ENCODE measurements at regions not wholly inside any gene's neighbourhood (a gene's known extent, or its start where the extent isn't known, plus 50 kb on each side); places are given as distances from the start of the nearest gene placed in this dataset.

DNA sequence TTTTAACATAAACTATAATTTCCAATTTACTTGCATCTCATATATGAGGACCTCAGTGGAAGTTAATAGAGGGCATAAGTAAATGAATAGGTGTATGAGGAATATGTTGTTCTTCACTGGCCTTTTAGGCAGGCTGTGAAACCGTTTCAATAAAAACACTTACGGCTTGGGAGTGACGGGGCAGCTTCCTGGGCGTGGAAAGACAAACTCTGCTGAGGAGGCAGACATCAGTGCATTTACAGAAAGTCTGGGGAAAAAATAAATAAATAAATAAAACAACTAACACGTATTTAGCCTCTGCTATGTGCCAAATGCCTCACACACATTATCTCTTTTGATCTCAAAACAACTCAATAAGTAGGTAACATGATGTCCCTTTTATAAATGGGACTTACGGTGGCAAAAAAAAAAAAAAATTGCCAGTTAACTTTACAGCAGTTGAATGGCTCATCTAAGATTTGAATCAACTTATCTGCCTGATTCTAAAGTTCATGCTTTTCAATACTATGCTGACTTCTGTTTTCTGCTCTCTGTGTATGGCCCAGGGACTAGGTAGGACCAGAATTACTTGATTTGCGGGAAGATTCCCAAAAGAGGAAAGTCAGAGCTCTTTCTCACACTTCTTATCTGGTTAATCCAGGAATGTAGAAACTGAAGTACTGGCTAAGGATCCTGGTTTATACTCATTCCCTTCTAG is 77.5 kb upstream of the LRATD1 start:
- peaks cover 10% of the 10 kb centered on the region for H3K4me1 ChIP-seq
- no peaks in the 10 kb centered on the region for H3K9me3 ChIP-seq
- H3K27ac ChIP-seq = no peak overlapping the region
- H3K36me3 ChIP-seq = no peaks in the 10 kb centered on the region
- no peak for DNase-seq (ENCODE audit: extremely low spot score in 2 of 2)
- TF ChIP-seq POLR2A (IDR thresholded peaks at IDR 0.05) = no peak
- no peak for TF ChIP-seq POLR2AphosphoS5 (IDR thresholded peaks at IDR 0.05; ENCODE audit: insufficient read depth in 1 of 2, low read depth in 1 of 2)
- TF ChIP-seq, protein P1, sequence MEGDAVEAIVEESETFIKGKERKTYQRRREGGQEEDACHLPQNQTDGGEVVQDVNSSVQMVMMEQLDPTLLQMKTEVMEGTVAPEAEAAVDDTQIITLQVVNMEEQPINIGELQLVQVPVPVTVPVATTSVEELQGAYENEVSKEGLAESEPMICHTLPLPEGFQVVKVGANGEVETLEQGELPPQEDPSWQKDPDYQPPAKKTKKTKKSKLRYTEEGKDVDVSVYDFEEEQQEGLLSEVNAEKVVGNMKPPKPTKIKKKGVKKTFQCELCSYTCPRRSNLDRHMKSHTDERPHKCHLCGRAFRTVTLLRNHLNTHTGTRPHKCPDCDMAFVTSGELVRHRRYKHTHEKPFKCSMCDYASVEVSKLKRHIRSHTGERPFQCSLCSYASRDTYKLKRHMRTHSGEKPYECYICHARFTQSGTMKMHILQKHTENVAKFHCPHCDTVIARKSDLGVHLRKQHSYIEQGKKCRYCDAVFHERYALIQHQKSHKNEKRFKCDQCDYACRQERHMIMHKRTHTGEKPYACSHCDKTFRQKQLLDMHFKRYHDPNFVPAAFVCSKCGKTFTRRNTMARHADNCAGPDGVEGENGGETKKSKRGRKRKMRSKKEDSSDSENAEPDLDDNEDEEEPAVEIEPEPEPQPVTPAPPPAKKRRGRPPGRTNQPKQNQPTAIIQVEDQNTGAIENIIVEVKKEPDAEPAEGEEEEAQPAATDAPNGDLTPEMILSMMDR (IDR thresholded peaks at IDR 0.05) = no peak
- no peak overlapping the region for H3K4me3 ChIP-seq
- intact Hi-C loops (cut with DNase I) = no loop called here
- no peaks in the 10 kb centered on the region for H3K27me3 ChIP-seq

DNA sequence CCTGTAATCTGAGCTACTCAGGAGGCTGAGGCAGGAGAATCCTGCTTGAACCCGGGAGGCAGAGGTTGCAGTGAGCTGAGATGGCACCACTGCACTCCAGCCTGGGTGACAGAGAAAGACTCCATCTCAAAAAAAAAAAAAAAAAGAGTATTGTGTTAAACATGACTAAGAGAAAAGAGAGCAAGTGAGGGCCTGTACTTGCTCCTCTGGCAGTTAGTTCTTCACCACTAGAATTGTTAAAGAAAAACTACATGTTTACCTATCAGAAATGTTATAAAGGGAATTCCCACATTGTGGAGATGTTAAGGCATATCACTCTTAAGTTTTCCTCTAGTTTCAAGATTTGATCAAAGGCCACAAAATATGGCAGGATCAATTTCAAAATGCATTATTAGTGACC is 75.4 kb upstream of the LRATD1 start:
- no peak for DNase-seq (ENCODE audit: extremely low spot score in 2 of 2)
- no peaks in the 10 kb centered on the region for H3K9me3 ChIP-seq
- H3K4me1 ChIP-seq = peaks cover 10% of the 10 kb centered on the region
- H3K36me3 ChIP-seq = no peaks in the 10 kb centered on the region
- intact Hi-C loops (cut with DNase I) = no loop called here
- no peak overlapping the region for H3K27ac ChIP-seq
- TF ChIP-seq, protein P1 (IDR thresholded peaks at IDR 0.05) = no peak
- TF ChIP-seq POLR2AphosphoS5 (IDR thresholded peaks at IDR 0.05; ENCODE audit: insufficient read depth in 1 of 2, low read depth in 1 of 2) (peak in 1 of 2 donors; percentile 16), POLR2A (IDR thresholded peaks at IDR 0.05) (no peak)
- no peaks in the 10 kb centered on the region for H3K27me3 ChIP-seq
- no peak overlapping the region for H3K4me3 ChIP-seq

- intact Hi-C loops (cut with DNase I) = no loop called here
- H3K27me3 ChIP-seq = no peaks in the 10 kb centered on the region
- H3K4me1 ChIP-seq = peaks cover 10% of the 10 kb centered on the region
- DNase-seq (ENCODE audit: extremely low spot score in 2 of 2) = no peak
- no peak overlapping the region for H3K27ac ChIP-seq
- TF ChIP-seq POLR2A (IDR thresholded peaks at IDR 0.05) = no peak
- TF ChIP-seq, protein P1 (IDR thresholded peaks at IDR 0.05) = no peak
- no peak for TF ChIP-seq POLR2AphosphoS5 (IDR thresholded peaks at IDR 0.05; ENCODE audit: insufficient read depth in 1 of 2, low read depth in 1 of 2)
- H3K4me3 ChIP-seq = no peak overlapping the region
- H3K9me3 ChIP-seq = no peaks in the 10 kb centered on the region
- H3K36me3 ChIP-seq = no peaks in the 10 kb centered on the region
Measured at GRCh38 chr2:14557916-14558315, 74.6 kb upstream of the LRATD1 start.

DNA sequence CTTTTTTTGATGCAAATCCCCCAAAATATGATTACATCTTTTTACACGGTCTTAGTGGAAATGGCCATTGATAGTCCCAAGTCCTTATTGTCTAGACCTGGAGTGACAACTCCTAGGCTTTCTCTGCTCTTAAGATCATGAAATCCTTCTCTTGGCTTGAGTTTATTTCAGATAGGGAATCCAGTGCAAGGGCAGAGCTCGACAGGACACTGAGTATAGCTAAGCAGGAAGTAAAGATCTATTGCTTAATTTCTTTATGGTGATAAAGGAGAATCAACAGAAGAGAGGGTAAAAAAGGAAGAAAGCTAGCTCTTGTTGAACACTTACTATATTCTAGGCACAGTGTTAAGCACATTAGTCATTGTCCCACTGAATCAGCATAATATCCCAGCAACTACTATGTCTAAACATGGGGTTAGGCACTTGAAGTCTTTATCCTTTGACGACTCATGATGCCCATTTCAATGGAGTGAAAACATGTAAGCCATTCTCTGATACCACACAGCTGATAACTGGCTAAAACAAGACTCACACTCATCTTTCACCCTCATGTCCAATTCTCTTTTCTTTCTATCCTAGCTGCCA is 74.1 kb upstream of the LRATD1 start:
- Histone ChIP-seq H3K27me3 (no peaks in the 10 kb centered on the region), H3K9me3 (no peaks in the 10 kb centered on the region), H3K27ac (no peak overlapping the region), H3K4me3 (no peak overlapping the region), H3K36me3 (no peaks in the 10 kb centered on the region), H3K4me1 (peaks cover 10% of the 10 kb centered on the region)
- intact Hi-C loops (cut with DNase I) = no loop called here
- TF ChIP-seq POLR2A (IDR thresholded peaks at IDR 0.05) = no peak
- no peak for TF ChIP-seq POLR2AphosphoS5 (IDR thresholded peaks at IDR 0.05; ENCODE audit: insufficient read depth in 1 of 2, low read depth in 1 of 2)
- TF ChIP-seq, protein P1 (IDR thresholded peaks at IDR 0.05) = no peak
- no peak for DNase-seq (ENCODE audit: extremely low spot score in 2 of 2)

GRCh38 chr2:14560716-14561115 is 71.8 kb upstream of the LRATD1 start:
- no peaks in the 10 kb centered on the region for H3K27me3 ChIP-seq
- H3K4me3 ChIP-seq = no peak overlapping the region
- no peak for DNase-seq (ENCODE audit: extremely low spot score in 2 of 2)
- H3K4me1 ChIP-seq = peaks cover 10% of the 10 kb centered on the region
- TF ChIP-seq, protein P1 (IDR thresholded peaks at IDR 0.05) = no peak
- TF ChIP-seq POLR2A (IDR thresholded peaks at IDR 0.05) = no peak
- TF ChIP-seq POLR2AphosphoS5 (IDR thresholded peaks at IDR 0.05; ENCODE audit: insufficient read depth in 1 of 2, low read depth in 1 of 2) = no peak
- intact Hi-C loops (cut with DNase I) = no loop called here
- no peaks in the 10 kb centered on the region for H3K36me3 ChIP-seq
- no peaks in the 10 kb centered on the region for H3K9me3 ChIP-seq
- no peak overlapping the region for H3K27ac ChIP-seq

Data from vagina (tissue), 2 donors.